Large intestine (tissue), 3 donors: ENCODE measurements at regions not wholly inside any gene's neighbourhood (a gene's known extent, or its start where the extent isn't known, plus 50 kb on each side); places are given as distances from the start of the nearest gene placed in this dataset.

Source experiments
- DNase-seq, 2 donors: peaks; one replicate each; pipeline versions ENCODE4 v3.0.0 to v3.0.0-alpha.2; 2013
- H3K27ac ChIP-seq: one replicate; pipeline ENCODE4 v1.5.1; 2013; ENCODE audit warnings: low read length
- H3K27me3 ChIP-seq: 2 replicates; pipeline ENCODE4 v1.6.1; 2013; ENCODE audit warnings: low read length; ENCODE audit not compliant: control insufficient read depth, insufficient read depth
- H3K36me3 ChIP-seq: 2 replicates; pipeline ENCODE4 v1.6.1; 2013; ENCODE audit warnings: low read length; ENCODE audit not compliant: control insufficient read depth, insufficient read depth
- H3K4me1 ChIP-seq: one replicate; pipeline ENCODE4 v1.6.1; 2013; ENCODE audit warnings: low read length; ENCODE audit not compliant: control insufficient read depth, insufficient read depth
- H3K4me3 ChIP-seq: one replicate; pipeline ENCODE4 v1.5.1; 2013; ENCODE audit warnings: low read length
- H3K9me3 ChIP-seq: one replicate; pipeline ENCODE4 v1.6.1; 2013; ENCODE audit warnings: mild to moderate bottlenecking, low read depth, low read length, moderate library complexity; ENCODE audit not compliant: control insufficient read depth
- WGBS: methylation state at CpG from one replicate; pipeline ENCODE4 v1.1.5; 2013; ENCODE audit warnings: low lambda C conversion rate; ENCODE audit not compliant: insufficient coverage; 5-methylcytosine and 5-hydroxymethylcytosine counted together

- Histone ChIP-seq H3K4me1 (peaks cover 27% of the 10 kb centered on the region), H3K36me3 (no peaks in the 10 kb centered on the region), H3K4me3 (no peak overlapping the region), H3K9me3 (no peaks in the 10 kb centered on the region), H3K27ac (no peak overlapping the region), H3K27me3 (no peaks in the 10 kb centered on the region)
- no peak for DNase-seq
- no CpG with 5 or more reads among the region's 11 CpGs for WGBS
Measured at GRCh38 chr9:89776795-89777525, 172.1 kb downstream of the GADD45G start.

DNA sequence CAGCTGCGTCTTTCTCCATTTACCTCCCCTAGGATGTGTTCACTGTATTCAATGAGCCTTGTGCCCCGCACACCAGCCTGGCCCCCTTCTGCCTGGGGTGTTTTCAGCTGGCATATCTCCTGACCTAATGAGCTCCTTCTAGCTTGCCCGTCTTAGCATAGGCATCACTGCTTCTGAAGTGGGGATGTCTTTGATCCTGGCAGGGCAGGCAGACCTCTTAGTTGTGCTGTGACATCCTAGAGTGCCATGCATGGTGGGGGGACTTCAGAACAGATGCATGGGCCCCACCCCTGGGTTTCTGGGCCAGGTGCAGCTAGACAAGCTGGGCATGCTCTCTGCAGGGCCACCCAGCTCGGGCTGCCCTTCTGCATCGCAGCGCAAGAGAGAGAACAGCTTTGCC lies 172.7 kb downstream of the GADD45G start:
- Histone ChIP-seq H3K9me3 (no peaks in the 10 kb centered on the region), H3K4me3 (no peak overlapping the region), H3K36me3 (no peaks in the 10 kb centered on the region), H3K27me3 (no peaks in the 10 kb centered on the region), H3K4me1 (peaks cover 27% of the 10 kb centered on the region), H3K27ac (peak overlapping the region; percentile 93)
- no peak for DNase-seq
- WGBS = no CpG with 5 or more reads among the region's 6 CpGs

DNA sequence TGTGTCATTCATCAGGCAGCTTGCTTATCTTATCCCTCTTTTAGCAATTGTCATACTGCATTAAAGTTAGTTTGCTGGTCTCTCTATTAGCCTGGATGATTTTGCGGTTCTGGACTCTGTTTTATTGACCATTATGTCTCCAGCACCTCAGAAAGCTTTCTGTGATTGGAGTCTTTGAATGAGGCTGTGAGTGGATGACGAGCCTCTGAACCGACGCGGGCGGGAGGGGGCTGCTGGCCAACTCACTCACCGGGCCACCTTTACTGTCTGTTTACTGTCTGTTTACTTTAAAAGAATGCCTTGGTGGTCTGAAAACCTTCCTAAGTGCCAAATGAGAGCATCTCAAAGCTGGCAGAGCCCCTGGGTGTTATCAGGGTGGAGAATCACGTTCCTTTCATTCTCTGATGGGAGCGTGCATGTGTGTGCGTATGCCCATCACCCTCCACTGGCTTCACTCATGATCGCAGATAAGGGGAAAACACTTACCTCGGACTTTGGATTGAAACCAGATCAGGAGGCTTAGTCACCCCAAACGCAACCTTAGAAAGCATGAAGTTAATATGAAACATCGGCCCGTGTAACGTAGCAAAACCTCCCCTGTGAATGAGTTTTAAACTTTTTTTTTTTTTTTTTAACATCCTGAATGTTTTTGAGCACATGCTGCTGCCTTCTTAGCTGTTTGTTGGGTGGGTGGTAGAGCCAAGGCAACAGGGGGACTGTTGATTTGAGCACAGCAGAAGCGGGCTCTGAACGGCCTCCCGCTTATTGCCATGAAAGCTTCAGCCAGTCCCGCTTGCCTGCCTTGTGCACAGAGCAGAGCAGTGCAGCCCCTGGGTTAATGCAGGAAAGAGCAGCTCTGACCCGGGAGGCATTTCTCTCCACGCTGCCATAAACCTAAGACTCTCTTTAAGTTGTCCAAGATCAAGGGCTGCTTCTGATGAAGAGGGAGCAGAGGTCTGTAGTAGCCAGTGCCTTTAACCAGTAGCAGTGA lies 173.6 kb downstream of the GADD45G start:
- H3K27me3 ChIP-seq = no peaks in the 10 kb centered on the region
- H3K36me3 ChIP-seq = no peaks in the 10 kb centered on the region
- 20% methylated on average over 1 of the region's 22 CpGs for WGBS
- peak overlapping the region; percentile 17 for H3K4me3 ChIP-seq
- peak overlapping the region; percentile 93 for H3K27ac ChIP-seq
- H3K4me1 ChIP-seq = peaks cover 27% of the 10 kb centered on the region
- H3K9me3 ChIP-seq = no peaks in the 10 kb centered on the region
- DNase-seq = peak; percentile 89 to 95

DNA sequence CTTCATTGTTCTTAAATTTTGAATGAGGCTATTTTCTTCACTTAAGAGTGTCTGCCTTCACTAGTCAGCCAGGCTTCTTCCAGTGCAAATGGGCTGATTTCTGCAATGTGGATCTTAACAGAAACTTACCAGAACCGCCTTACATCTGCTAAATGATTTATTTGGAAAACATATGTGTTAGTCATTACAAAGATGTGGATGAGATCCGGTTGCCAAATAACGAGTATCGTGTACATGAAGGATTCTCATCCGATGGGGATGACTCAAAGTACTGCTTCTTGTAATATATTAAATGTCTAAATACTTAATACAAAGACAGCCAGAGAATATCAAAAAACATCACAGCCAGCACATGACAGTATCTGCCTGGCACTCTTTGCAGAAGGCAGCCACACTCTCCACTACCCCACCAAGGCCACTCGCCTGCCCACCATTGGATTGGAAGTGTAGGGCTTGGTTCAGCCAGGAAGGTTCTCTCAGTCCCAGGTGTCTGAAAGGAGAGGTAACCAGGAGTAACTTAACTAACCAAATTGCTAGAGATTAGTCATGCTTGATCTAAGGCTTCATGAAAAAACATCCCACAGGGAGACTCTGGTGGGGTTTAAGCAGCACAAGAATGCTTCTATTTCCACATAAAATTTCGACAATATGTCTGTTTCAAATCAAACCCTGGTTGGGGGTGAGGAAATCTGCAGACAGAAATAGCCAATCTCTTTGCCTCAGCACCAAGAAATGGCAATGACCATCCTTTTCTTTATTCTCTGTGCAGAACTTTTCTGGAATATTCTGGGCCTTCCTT lies 174.8 kb downstream of the GADD45G start:
- Histone ChIP-seq H3K27ac (peak overlapping the region; percentile 93), H3K4me1 (peaks cover 27% of the 10 kb centered on the region), H3K27me3 (no peaks in the 10 kb centered on the region), H3K9me3 (no peaks in the 10 kb centered on the region), H3K36me3 (no peaks in the 10 kb centered on the region), H3K4me3 (no peak overlapping the region)
- no peak for DNase-seq
- 81% methylated on average over 4 of the region's 7 CpGs for WGBS

GRCh38 chr9:89780959-89781358 lies 176.1 kb downstream of the GADD45G start:
- no CpG with 5 or more reads among the region's 4 CpGs for WGBS
- Histone ChIP-seq H3K9me3 (no peaks in the 10 kb centered on the region), H3K4me3 (no peak overlapping the region), H3K27me3 (no peaks in the 10 kb centered on the region), H3K36me3 (no peaks in the 10 kb centered on the region), H3K4me1 (peaks cover 27% of the 10 kb centered on the region), H3K27ac (no peak overlapping the region)
- DNase-seq = no peak

DNA sequence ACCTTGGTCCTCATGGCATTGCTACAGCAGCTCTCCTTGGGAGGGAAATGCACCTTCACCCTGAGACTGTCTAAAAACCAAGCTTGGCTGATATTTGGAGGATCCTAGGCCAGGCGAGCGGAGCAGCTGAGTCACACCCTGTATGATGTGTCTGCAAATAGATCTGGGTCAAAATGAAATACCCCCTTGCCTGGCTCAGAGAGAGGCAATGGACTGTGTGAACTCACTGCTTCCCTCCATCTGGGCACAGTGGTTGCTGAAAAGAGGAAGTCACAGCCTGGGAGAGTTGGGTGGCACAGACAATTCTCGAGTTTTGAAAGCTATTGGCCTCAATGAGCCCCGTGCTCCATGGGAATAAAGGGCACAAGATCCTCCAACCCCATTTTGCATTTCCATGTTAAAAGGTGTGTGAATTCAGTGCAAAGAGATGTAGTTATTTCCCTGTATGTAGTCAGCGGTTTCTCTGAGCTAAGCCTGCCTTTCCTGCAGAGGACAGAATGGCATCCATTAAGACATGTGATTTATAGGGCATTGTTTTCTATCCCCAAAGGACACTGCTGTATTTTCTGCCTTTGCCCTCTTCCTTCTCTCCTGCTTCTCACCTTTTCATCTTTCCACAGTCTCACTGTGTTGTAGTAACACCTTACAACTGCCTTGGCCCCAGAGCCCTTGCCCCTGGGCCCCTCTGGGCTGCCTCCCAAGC lies 177.2 kb downstream of the GADD45G start:
- H3K27me3 ChIP-seq = no peaks in the 10 kb centered on the region
- H3K36me3 ChIP-seq = no peaks in the 10 kb centered on the region
- WGBS = no CpG with 5 or more reads among the region's 5 CpGs
- peaks cover 27% of the 10 kb centered on the region for H3K4me1 ChIP-seq
- no peak for DNase-seq
- no peak overlapping the region for H3K27ac ChIP-seq
- no peaks in the 10 kb centered on the region for H3K9me3 ChIP-seq
- no peak overlapping the region for H3K4me3 ChIP-seq

DNA sequence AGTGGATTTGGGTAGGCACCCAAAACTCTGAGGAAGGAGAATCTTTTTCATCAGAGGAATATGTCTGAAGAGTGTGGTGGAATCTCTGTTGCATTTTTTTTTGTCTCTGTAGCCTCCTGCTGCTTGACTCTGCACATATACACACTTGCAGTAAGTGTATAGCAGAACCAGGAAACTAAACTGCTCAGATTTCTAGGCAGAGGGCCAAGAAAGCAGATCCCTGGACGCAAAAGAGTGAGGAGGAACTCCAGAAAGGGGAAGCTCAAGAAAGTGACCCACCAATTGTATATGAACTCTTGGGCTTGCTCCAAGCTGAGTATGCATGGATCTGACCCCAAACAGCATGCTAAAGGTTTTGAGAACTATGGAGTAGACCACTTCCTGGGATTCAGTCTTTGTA lies 181.8 kb downstream of the GADD45G start:
- Histone ChIP-seq H3K27me3 (no peaks in the 10 kb centered on the region), H3K27ac (no peak overlapping the region), H3K4me3 (no peak overlapping the region), H3K9me3 (no peaks in the 10 kb centered on the region), H3K4me1 (peaks cover 13% of the 10 kb centered on the region), H3K36me3 (no peaks in the 10 kb centered on the region)
- WGBS = no CpG with 5 or more reads among the region's 1 CpG
- DNase-seq = peak; percentile 28 to 50

DNA sequence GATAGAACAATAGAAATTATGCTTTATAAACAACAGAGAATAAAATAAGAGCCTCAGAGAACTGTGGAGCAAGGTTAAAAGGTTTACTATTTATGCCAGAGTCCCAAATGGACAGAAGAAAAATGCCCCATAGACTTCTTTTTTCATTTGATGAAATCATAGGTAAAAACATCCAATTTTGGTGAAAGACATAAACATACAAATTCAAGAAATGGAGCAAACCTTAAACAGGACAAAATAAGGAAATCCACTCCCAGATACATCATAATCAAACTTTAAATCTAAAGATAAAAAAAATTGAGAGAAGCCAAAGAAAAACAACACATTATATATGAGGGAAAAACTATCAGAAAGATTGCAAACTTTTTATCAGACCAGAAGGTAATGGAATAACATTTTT lies 182.8 kb downstream of the GADD45G start:
- Histone ChIP-seq H3K27ac (no peak overlapping the region), H3K4me3 (no peak overlapping the region), H3K36me3 (no peaks in the 10 kb centered on the region), H3K27me3 (no peaks in the 10 kb centered on the region), H3K4me1 (peaks cover 17% of the 10 kb centered on the region), H3K9me3 (no peaks in the 10 kb centered on the region)
- no peak for DNase-seq

DNA sequence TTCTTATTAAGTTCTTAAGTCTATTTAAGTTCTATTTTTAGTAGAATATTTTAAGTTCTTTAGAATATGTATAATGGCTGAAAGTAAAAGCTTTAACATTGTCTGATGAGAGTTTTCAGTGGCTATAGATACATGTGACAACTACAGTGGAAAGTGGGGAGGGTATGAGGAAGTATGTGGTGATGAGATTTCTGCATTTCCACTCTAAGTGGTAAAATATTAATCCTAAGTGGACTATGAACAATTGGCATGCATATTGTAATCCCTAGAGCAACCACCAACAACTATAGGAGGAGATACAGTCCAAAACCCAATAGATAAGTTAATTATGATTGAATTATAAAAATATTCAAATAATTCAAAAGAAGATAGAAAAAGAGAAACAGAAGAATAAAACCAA lies 183.6 kb downstream of the GADD45G start:
- Histone ChIP-seq H3K4me1 (peaks cover 20% of the 10 kb centered on the region), H3K27me3 (no peaks in the 10 kb centered on the region), H3K27ac (peak overlapping the region; percentile 2), H3K36me3 (no peaks in the 10 kb centered on the region), H3K9me3 (no peaks in the 10 kb centered on the region), H3K4me3 (no peak overlapping the region)
- DNase-seq = peak in 1 of 2 donors; percentile 53
